ENCODE measurements at regions not wholly inside any gene's neighbourhood (a gene's known extent, or its start where the extent isn't known, plus 50 kb on each side); places are given as distances from the start of the nearest gene placed in this dataset.

GRCh38 chr1:221873673-221874072 lies 131.8 kb upstream of the DUSP10 start:
- TF ChIP-seq CTCF (IDR thresholded peaks at IDR 0.05; ENCODE audit: partially characterized antibody, unreplicated experiment), result no peak
- Mint-ChIP-seq H3K27me3 (ENCODE audit: unreplicated experiment) (no peaks in the 10 kb centered on the region), H3K9me3 (ENCODE audit: unreplicated experiment) (no peaks in the 10 kb centered on the region), H3K4me3 (ENCODE audit: unreplicated experiment) (no peak overlapping the region), H3K27ac (ENCODE audit: unreplicated experiment) (no peak overlapping the region), H3K4me1 (ENCODE audit: low read depth, unreplicated experiment) (no peaks in the 10 kb centered on the region), H3K36me3 (ENCODE audit: unreplicated experiment) (no peaks in the 10 kb centered on the region)
- no peak for DNase-seq

GRCh38 chr1:221871056-221871455 lies 129.2 kb upstream of the DUSP10 start:
- no peak for DNase-seq
- H3K27ac Mint-ChIP-seq (ENCODE audit: unreplicated experiment), result no peak overlapping the region
- no peak for TF ChIP-seq CTCF (IDR thresholded peaks at IDR 0.05; ENCODE audit: partially characterized antibody, unreplicated experiment)
- H3K4me3 Mint-ChIP-seq (ENCODE audit: unreplicated experiment), result no peak overlapping the region
- no peaks in the 10 kb centered on the region for H3K9me3 Mint-ChIP-seq (ENCODE audit: unreplicated experiment)
- H3K4me1 Mint-ChIP-seq (ENCODE audit: low read depth, unreplicated experiment), result no peaks in the 10 kb centered on the region
- no peaks in the 10 kb centered on the region for H3K36me3 Mint-ChIP-seq (ENCODE audit: unreplicated experiment)
- peaks cover 2% of the 10 kb centered on the region for H3K27me3 Mint-ChIP-seq (ENCODE audit: unreplicated experiment)

GRCh38 chr1:221869779-221870178 lies 127.9 kb upstream of the DUSP10 start:
- H3K9me3 Mint-ChIP-seq (ENCODE audit: unreplicated experiment), result no peaks in the 10 kb centered on the region
- no peak overlapping the region for H3K4me3 Mint-ChIP-seq (ENCODE audit: unreplicated experiment)
- peaks cover 2% of the 10 kb centered on the region for H3K27me3 Mint-ChIP-seq (ENCODE audit: unreplicated experiment)
- DNase-seq, result no peak
- no peak for TF ChIP-seq CTCF (IDR thresholded peaks at IDR 0.05; ENCODE audit: partially characterized antibody, unreplicated experiment)
- H3K27ac Mint-ChIP-seq (ENCODE audit: unreplicated experiment), result no peak overlapping the region
- H3K36me3 Mint-ChIP-seq (ENCODE audit: unreplicated experiment), result no peaks in the 10 kb centered on the region
- no peaks in the 10 kb centered on the region for H3K4me1 Mint-ChIP-seq (ENCODE audit: low read depth, unreplicated experiment)

- Mint-ChIP-seq H3K27ac (ENCODE audit: unreplicated experiment) (no peak overlapping the region), H3K36me3 (ENCODE audit: unreplicated experiment) (no peaks in the 10 kb centered on the region)
- no peak for TF ChIP-seq CTCF (IDR thresholded peaks at IDR 0.05; ENCODE audit: partially characterized antibody, unreplicated experiment)
Measured at GRCh38 chr1:221868593-221869303, 126.9 kb upstream of the DUSP10 start.

GRCh38 chr1:221867003-221867402 lies 125.1 kb upstream of the DUSP10 start:
- no peaks in the 10 kb centered on the region for H3K36me3 Mint-ChIP-seq (ENCODE audit: unreplicated experiment)
- H3K4me1 Mint-ChIP-seq (ENCODE audit: low read depth, unreplicated experiment), result no peaks in the 10 kb centered on the region
- peaks cover 2% of the 10 kb centered on the region for H3K27me3 Mint-ChIP-seq (ENCODE audit: unreplicated experiment)
- H3K9me3 Mint-ChIP-seq (ENCODE audit: unreplicated experiment), result no peaks in the 10 kb centered on the region
- no peak for TF ChIP-seq CTCF (IDR thresholded peaks at IDR 0.05; ENCODE audit: partially characterized antibody, unreplicated experiment)
- no peak overlapping the region for H3K27ac Mint-ChIP-seq (ENCODE audit: unreplicated experiment)
- no peak overlapping the region for H3K4me3 Mint-ChIP-seq (ENCODE audit: unreplicated experiment)
- DNase-seq, result no peak

More at GRCh38 chr1:221868593-221869303, 126.9 kb upstream of the DUSP10 start:
- DNase-seq, result no peak
- H3K4me1 Mint-ChIP-seq (ENCODE audit: low read depth, unreplicated experiment), result no peaks in the 10 kb centered on the region
- H3K9me3 Mint-ChIP-seq (ENCODE audit: unreplicated experiment), result no peaks in the 10 kb centered on the region
- peaks cover 2% of the 10 kb centered on the region for H3K27me3 Mint-ChIP-seq (ENCODE audit: unreplicated experiment)
- H3K4me3 Mint-ChIP-seq (ENCODE audit: unreplicated experiment), result no peak overlapping the region
